DMS79 treated with DMSO at 0.1 percent for 48 hours (cell line): ENCODE measurements at regions not wholly inside any gene's neighbourhood (a gene's known extent, or its start where the extent isn't known, plus 50 kb on each side); places are given as distances from the start of the nearest gene placed in this dataset.

Experiments
- DNase-seq: peaks from one replicate; lab custom pipeline; 2025; lab: John Stamatoyannopoulos, UW

- no peak for DNase-seq
Observed at GRCh38 chr20:40491009-40491590, 197.9 kb downstream of the MAFB start.

- DNase-seq = no peak
Observed at GRCh38 chr20:40489886-40490285, 199.2 kb downstream of the MAFB start.

- no peak for DNase-seq
Observed at GRCh38 chr20:40488401-40488800, 200.6 kb downstream of the MAFB start.

- no peak for DNase-seq
Observed at GRCh38 chr20:40486297-40486696, 202.7 kb downstream of the MAFB start.

GRCh38 chr20:40481743-40482458 is 207.1 kb downstream of the MAFB start:
- DNase-seq = no peak

GRCh38 chr20:40481337-40481736 is 207.7 kb downstream of the MAFB start:
- no peak for DNase-seq

- DNase-seq = no peak
Observed at GRCh38 chr20:40477805-40478204, 211.2 kb downstream of the MAFB start.

GRCh38 chr20:40476461-40476860 is 212.6 kb downstream of the MAFB start:
- no peak for DNase-seq

- DNase-seq = no peak
Observed at GRCh38 chr20:40472905-40473304, 216.1 kb downstream of the MAFB start.

GRCh38 chr20:40471261-40471629 is 217.8 kb downstream of the MAFB start:
- peak; percentile 4 for DNase-seq

GRCh38 chr20:40470445-40471260 is 218.4 kb downstream of the MAFB start:
- peak; percentile 3 for DNase-seq

GRCh38 chr20:40468759-40469158 is 220.3 kb downstream of the MAFB start:
- DNase-seq = no peak

GRCh38 chr20:40467703-40468411 is 221.2 kb downstream of the MAFB start:
- no peak for DNase-seq

- DNase-seq = no peak
Observed at GRCh38 chr20:40467067-40467466, 222.0 kb downstream of the MAFB start.

- no peak for DNase-seq
Observed at GRCh38 chr20:40464731-40465208, 224.3 kb downstream of the MAFB start.

GRCh38 chr20:40463171-40463570 is 225.9 kb downstream of the MAFB start:
- no peak for DNase-seq

- DNase-seq = peak; percentile 9
Observed at GRCh38 chr20:40462566-40462965, 226.5 kb downstream of the MAFB start.

GRCh38 chr20:40459299-40459698 is 229.7 kb downstream of the MAFB start:
- no peak for DNase-seq

GRCh38 chr20:40457404-40457803 is 231.6 kb downstream of the MAFB start:
- DNase-seq = no peak

- DNase-seq = no peak
Observed at GRCh38 chr20:40452758-40453157, 236.3 kb downstream of the MAFB start.

- DNase-seq = no peak
Observed at GRCh38 chr20:40451552-40451951, 237.5 kb downstream of the MAFB start.

- DNase-seq = no peak
Observed at GRCh38 chr20:40449974-40450616, 238.9 kb downstream of the MAFB start.
